GM18858 (cell line): ENCODE measurements at regions not wholly inside any gene's neighbourhood (a gene's known extent, or its start where the extent isn't known, plus 50 kb on each side); places are given as distances from the start of the nearest gene placed in this dataset.

Experiments
- ATAC-seq: cut with Tn5 transposase; IDR thresholded peaks from one replicate; pipeline ENCODE4 v1.9.1; 2021; ENCODE audit not compliant: unreplicated experiment

DNA sequence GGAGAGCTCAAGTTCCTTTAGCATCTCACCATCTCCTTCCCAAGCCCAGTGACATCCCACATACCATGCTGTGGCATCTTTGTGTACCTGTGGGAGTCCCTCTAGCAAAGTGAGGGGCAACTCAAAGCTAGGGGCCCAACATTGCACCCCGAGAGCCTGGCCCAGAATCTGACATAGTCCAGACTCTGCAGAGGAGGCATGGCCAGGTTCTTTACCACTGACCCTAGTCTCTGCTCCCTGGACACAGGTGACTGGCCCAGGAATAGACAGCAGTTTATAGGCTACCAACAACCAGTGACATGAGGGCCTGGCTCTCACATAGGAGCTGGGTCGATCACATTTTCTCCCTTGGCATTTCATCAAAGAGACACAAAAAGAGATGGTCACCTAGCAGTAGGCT lies 444.0 kb upstream of the ZMIZ1 start:
- ATAC-seq = no peak

DNA sequence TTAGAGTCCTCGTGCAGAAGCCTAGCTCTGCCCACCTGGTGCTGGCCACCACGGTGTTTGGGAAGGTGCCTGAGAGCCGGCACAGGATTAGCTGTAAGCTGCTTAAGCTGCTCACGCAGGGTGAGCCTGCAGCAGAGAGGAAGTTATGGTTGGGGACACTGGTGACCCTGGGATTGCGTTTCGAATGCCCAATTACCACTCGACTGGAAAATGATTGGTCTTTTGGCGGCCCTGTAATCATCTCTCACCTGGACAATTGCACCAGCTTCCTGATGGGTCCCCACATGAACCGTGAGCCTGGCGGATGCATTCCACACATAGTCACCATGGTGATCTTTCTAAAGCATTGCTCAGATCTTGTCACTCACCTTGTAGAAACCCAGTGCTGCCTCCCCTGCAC lies 442.3 kb upstream of the ZMIZ1 start:
- ATAC-seq = no peak

DNA sequence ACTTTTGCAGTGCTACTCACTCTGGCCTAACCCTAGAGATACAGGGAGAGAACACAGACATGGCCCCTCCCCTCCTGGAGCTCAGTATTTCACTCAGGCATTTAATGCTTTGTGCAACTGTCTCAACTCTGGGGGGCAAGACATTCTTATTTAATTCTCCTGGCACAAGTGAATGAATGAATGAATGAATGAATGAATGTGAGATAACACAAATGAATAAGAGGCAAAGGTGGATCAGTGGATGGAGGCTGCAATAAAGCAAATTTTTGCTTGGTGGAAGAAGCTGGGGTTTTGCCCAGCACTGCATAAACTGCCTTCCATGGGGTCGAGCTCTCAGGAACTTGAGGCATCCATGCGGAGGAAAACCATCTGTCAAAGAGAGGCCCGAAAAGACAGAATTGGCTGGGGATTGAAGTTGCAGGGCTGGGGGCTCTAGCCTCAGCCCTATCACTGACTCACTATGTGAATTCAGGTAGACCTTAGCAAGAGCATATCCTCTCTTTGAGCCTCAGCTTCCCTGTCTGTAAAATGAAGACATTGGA lies 441.4 kb upstream of the ZMIZ1 start:
- no peak for ATAC-seq

DNA sequence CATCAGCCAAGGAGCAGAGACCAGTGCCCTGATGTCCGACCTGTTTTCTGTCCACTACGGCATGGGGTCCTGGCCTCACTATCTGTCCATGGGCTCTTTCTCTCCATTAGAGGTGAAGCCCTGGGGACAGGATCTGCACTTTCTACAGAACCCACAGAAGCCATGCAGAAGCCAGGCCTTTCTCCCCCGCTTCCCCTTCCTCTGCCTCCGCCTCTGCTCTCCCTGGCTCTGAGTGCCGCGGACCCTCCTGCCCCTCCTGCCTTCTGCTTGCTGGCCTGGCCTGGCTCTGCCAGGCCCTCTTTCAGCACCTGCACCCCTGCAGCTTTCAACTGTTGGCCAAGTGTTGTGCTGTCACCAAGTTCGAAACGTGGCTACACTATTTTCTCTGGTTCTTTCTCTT lies 439.8 kb upstream of the ZMIZ1 start:
- no peak for ATAC-seq

DNA sequence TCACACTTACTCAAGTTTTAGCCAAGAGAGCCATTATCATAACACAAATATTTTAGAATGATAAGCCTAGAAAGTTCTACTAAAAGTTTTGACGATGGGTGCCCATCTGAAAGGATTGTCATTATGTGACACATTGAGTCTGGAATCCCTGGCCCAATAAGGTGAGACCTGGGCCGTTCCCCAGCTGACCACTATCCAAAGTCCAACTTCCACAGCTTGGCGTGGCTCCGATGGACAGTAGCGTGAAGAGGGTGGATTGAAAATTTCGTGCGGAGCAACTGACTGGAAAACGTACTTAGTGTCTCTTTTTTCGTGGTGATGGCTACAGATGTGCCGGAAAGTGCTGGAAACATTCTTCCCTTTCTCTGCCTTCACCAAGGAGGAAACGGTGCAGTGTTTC lies 439.0 kb upstream of the ZMIZ1 start:
- ATAC-seq = no peak

DNA sequence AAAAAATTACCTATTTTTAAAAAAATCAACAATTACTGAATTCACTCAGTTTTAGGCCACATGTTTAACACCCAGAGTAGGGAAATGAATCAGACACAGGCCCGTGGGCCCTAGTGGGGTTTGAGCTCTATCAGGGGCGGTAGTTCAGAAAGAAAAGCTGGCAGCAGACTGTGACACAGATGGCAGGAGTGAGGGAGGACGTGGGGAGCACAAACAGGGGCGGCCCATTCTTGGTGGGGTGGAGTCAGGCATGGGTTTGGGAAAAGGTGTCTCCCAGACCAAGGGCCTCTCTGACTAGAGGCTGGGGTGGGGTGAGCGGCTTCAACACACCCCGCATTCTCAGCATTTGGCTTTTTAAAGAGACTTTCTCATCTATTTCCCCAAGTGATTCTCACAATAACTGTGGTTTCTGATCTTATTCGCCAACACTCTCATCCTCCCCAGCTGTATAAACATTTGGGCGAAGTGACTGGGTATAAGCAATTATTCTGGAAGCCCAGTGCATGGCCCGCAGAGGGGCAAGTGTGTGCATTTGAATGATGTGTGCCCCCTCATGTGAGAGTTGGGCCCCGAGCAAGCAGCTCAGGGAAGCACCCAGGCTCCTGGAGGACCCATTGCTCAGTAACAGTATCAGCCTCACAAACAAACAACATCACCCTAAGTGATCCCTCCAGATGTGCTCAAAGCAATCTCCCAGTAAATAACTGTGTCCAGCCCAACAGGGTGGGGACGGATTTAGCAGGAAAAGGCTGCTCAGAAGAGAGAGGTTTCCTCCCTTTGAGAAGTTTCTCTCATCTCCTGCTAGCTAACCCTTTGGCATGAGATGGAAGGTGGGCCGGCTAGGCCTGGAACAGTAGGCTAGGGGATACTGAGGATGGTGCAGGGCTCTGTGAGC lies 437.6 kb upstream of the ZMIZ1 start:
- peak; percentile 63 for ATAC-seq

DNA sequence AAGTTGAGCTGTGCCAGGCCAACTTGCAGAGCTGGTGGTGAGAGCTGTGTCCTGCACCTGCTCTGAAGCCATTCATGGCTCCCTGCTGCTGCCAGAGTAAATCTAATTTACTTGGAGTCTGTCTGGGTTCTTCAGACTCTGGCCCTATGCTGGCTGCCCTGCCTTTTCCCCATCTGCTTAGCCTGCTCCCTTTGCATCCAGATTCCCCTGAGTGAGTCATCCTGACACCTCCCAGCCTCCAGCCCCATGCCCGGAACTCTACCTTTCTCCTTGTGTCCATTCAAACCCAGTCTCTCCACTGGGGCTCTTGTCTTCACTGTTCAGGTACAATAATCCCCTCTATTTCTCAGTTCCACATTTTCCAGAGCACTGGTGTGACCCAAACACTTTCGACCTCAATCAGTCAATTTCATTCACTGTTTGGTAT lies 434.4 kb upstream of the ZMIZ1 start:
- peak; percentile 58 for ATAC-seq

DNA sequence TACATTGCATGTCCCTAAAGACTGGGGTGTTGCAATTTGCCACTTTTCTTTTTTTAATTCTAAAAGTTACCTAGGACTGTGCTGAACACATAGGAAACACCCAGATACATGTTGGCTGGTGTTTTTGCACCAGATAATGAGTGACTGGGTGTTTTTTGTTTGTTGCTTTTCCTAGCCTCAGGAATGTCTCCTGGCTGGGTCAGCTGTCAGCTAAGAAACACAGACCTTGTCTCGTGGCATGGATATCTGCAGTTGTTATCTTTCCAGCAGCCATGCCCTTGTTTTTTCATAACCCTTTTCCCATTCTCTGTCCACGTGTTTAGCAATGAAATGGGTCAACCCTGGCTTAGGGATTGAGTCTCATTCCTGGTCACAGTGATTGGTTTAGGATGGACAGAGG lies 433.9 kb upstream of the ZMIZ1 start:
- no peak for ATAC-seq

DNA sequence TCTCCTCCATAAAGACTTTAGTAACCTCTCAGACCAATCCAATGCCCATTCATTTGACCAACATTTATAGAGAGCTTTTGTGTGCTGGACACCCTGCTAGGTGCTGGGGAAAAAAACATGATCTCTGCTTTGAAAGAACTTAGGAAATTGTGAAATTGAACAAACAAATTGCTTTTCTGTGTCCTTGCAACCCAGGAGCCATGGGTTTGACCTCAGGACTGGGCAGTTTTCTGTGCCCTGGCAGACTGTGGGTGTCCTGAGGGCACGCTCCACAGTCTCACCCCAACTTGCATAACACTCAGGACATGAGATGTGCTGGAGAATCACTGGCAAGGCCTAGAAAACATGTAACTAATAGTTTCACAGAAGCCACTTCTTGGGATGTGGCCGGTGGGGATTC lies 429.1 kb upstream of the ZMIZ1 start:
- ATAC-seq = no peak

DNA sequence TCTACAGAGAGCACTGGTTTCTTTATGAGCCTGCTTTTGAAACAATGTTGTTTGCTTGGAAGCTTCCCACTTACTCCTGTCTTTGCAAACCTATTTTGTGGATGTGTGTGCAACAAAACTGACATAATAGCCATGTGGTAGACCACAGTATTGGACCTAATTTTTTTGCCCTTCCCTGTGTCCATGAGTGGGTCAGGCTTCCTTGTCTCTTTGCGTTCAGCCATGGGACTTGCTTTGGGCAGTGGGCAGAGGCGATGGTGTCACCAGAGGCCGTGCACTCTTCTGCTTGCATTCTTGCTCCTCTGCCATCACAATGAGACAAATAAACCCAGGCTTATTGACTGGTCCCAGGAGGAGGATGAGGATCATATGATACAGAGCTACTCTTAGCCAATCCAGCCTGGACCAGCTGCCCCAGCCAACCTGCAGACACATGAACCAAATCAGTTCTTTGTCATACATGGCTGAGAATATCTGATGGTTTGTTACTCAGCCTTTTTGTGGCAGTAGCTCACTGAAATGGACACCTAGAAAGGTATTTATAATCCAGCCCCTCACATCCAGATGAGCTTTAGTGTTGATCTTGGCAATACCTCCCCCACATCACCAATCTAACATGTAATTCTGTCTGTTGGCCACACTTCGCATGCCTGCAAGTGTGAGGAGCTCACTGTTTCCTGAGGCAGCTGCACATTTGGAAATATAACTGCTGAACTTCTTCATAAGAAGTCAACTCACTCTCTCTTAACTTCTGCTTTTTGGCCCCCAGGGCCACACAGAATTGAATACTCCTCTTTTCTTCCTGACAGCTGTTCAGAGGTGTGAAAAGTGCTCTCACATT lies 427.8 kb upstream of the ZMIZ1 start:
- ATAC-seq = no peak

DNA sequence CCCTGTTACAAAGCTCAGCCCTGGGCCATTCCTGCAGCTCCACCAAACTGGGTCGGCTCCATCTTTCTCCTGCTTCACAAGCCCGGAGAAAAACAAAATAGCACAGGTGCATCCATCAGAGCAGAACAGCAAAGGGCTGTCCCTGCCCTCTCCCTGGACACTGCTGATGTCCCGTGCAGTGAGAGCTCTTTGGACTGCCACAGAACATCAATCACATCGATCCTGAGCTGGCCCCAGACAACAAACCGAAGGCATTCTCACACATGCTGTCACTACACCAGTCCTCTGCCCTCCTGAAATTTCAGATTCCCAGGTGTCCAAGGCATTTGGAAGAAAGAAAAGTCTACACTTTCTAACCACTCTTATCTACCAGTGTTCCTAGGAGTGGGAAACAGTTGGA lies 427.1 kb upstream of the ZMIZ1 start:
- ATAC-seq = no peak

DNA sequence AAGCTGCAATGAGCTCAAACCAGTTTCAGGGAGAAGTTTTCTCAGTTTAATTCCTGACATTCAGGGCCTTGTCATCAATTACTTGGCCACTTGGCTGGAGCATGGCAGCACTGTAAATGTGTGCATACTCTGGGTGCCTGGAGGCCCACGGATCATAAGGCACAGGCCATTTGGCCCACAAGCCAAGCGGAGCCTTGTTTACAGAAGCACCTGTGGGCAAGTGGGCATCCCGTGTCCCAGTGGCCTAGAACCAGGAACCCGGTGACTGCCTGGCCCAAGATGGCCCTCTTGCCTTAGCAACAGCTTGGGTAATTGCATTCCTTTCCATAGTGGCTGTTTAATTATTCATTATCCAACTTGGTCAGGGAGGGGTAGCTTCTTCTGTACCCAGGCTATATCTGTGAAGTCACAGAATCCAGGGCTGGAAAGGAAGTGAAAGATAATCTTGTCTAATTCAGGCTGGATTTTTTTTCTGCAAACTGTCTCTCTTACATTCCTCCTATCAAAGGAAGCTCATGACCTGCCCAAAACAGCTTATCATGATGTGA lies 426.4 kb upstream of the ZMIZ1 start:
- ATAC-seq = no peak

DNA sequence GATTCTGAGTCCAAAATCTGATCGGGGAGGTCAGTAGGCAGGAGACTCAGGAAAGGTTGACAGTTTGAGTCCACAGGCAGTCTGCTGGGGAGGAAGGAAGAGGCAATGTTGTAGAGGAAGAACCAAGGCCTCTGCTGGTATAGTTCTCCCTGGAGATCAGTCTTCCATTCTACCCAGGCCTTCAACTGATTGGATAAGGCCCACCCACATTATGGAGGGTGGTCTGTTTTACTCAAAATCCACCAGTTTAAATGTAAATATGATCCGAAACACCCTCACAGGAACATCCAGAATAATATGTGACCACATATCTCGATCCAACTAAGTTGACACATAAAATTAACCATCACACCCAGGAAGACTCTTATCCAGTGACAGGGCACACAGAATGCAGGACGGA lies 425.3 kb upstream of the ZMIZ1 start:
- ATAC-seq = no peak

DNA sequence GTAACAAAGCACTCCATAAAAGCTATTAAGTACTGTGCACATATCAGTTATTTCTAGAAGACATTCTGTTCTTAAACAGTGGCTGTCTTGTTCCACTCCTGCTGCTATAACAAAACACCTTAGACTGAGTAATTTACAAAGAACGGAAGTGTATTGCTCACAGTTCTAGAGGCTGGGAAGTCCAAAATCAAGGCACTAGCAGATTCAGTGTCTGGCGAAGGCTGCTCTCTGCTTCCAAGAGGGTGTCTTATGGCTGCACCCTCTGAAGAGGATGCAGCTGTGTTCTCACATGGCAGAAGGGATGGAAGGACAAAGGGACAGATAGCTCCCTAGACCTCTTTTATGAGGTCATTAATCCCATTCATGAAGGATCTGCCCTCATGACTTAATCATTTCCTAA lies 424.2 kb upstream of the ZMIZ1 start:
- ATAC-seq = no peak

DNA sequence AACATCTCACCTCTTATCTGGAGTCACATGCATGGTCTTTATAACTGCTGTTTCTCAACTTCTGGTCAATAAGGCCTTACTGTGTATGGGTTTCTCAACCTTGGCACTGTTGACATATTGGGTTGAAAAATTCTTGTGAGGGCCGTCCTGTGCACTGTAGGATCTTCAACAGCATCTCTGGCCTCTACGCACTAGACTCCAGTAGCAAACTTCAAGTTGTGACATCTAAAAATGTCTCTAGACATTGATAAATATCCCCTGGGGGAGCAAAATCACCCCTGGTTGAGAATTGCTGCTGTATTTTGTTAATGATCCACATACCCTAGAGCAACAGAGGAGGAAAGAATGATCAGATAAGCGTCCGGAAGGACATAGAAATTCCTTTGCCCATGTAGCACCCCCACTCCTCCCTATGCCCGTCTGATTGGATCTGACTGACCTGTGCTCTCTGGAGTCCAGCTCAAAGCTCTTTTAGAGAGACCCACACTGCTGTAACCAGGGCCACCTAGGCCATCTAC lies 423.5 kb upstream of the ZMIZ1 start:
- ATAC-seq = no peak

DNA sequence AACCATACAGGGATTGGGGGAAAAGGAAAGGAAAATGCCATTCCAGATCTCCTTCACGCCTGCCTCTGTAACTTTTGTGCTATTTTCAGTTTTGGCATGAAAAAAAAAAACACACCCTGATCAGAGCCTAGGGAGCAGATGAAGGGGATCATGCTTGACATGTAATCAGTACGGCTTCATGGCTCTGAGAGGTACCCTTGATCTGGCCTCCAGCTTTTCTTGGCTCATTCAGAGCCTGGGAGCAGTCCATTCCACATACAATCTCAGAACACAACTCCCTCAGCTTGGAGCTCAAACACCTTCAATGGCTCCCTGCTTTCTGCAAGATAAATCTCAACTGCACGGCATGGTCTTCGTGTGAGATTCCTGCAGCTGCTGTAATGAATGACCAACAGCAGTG lies 422.8 kb upstream of the ZMIZ1 start:
- no peak for ATAC-seq

DNA sequence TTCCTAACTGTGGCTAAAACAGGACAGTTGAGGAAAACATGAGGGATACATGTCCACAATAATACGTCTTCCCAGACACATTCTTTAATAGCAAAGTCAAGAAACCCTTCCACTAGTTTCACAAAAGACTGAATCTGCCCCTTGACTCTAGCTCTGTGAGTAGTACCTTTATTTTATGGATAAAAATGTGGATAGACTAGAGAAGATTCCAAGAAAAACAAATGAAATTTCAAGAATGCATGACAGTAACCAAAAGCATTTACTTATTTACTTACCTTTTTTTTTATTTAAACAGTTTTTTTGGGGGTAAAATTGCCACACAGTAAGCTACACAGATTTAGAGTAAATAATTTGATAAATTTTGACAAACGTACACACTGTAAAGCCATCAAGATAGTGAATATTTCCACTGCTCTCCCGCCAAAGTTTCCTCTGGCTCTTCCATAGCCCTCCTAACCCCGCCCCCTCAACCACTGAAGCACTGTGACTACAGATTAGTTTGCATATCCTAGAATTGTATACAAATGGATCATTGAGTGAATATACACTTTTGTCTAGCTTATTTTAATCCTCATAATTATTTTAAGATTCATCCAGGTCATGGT lies 420.4 kb upstream of the ZMIZ1 start:
- no peak for ATAC-seq

DNA sequence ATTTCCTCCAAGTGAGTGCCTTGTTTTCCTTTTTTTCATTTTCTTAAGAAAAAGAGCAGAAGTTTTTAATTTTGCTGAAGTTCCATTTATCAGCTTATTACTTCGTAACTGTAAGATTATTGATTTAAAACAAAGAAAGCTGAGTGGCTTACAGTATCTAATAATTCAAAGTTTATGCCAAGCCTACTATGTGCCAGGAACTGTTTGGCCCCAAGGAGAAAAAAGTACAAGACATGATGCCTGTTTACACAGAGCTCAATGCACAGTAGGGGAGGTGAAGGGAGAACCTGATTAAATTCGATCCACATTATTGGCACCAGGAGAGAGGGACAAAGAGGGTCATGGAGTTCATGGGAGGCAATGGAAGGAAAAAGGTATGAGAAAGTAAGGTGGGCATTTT lies 419.3 kb upstream of the ZMIZ1 start:
- no peak for ATAC-seq

DNA sequence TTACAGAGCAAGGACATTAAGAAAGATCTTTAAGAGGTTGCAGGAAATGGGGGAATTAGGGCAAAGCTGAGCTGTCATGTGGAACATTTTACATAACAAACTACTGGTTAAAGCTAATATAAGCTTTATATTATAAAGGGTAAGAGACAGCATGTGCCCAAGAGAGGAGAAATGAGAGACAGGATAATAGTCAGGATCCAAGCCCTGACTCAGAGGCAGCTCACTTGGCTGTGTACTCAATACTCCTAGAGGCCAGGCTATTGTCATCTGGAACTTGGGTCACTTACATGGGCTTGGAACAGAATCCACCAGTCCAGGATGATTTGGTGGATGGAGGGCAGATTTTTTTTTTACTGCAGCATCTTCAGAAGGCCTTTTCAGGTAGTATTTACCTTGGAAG lies 418.6 kb upstream of the ZMIZ1 start:
- ATAC-seq = no peak

DNA sequence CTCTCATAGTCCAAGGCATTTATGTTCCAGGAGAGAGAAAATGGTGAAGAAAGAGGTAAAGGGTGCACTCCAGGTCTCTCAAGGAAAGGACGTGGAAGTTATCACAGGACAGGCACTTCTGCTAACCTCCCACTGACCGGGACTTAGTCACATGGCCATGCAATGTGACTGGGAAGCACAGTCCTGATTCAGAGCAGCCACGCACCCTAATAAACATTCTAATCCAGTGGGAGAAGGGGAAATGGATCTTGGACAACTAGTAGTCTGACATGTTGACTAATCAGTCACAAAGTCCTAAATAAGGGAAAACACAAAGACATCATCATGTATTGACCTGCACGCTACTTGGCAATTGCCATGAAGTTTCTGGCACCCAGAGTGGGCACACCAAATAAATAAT lies 417.5 kb upstream of the ZMIZ1 start:
- no peak for ATAC-seq

DNA sequence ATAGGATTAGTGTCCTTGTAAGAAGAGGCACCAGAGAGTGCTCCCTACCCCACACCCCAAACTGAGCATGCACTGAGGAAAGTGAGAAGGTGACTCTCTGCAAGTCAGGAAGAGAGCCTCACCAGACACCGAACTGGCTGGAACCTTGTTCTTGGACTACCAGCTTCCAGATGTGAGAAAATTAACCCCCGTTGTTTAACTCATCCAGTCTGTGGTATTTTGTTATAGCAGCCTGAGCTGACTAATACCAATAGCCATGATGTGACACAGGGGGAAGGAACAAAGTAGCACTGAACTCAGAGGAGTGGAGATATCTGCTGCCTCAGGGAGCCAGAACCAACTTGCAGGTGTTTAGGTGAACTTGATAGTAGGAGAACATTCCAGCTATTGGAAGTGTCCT lies 415.2 kb upstream of the ZMIZ1 start:
- no peak for ATAC-seq
